NCI-H2196 treated with DMSO at 0.1 percent for 48 hours (cell line): ENCODE measurements at regions not wholly inside any gene's neighbourhood (a gene's known extent, or its start where the extent isn't known, plus 50 kb on each side); places are given as distances from the start of the nearest gene placed in this dataset.

Source experiments
- DNase-seq: peaks from one replicate; lab custom pipeline; 2025; ENCODE audit not compliant: unreplicated experiment; lab: John Stamatoyannopoulos, UW

DNA sequence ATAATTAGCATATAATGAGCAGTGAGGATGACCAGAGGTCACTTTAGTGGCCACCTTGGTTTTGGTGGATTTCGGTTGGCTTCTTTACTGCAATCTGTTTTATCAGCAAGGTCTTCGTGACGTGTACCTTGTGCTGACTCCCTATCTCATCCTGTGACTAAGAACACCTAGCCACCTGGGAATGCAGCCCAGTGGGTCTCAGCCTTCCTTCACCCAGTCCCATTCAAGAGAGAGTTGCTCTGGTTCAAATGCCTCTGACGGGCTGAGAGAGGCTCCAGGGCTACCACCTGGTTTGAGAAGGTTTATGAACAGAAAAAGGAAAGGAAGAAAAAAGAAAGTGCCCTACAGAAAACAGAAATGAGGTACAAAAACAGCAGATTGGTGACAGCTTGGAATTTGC is 738.7 kb downstream of the SOCS6 start:
- no peak for DNase-seq

DNA sequence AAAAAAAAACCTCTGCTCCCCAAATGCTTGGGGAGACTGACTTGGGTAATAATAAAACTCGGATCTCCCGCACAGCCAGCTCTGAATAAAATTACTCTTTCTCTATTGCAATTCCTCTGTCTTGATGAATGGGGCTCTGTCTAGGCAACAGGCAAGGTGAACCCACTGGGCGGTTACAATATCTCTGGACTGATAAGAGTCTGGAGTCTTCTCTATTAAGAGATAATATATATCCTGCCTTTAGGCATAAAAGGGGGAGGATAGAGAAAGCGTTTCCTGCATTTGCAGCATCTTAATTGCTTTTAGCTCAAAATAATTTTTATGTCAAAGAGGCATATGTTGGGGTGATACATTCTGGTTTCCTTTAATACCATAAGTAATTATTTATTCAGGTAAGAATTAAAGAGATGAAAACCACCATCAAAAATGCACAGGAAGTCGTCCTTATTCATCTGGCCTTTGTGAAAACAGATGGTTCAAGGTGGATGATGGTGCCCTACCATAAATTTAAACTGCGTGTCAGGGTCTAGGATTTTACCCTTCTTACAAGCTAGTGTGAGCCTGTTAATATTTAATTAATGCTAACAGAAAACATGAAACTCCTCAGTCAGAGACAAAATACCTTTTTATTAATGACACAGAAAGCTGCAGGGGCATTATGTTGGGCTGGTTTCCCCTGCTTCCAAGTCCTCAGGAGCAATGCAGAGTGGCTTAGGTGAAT is 736.8 kb downstream of the SOCS6 start:
- no peak for DNase-seq

DNA sequence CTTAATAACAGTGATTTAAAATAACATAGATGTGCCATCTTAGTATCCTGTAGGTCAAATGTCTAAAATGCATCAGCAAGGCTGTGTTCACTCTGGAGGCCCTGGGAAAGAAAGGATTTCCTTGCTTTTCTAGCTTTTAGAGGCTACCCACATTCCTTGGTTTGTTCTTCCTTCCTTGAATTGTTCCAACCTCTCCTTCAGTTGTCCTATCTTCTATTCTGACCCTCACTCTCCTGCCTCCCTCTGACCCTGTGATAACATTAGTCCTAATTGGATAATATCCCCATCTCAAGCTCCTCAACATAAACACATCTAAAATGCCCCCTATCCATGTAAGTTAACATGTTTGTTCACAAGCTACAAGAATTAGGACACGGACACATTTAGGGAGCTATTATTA is 733.5 kb downstream of the SOCS6 start:
- DNase-seq, result no peak

DNA sequence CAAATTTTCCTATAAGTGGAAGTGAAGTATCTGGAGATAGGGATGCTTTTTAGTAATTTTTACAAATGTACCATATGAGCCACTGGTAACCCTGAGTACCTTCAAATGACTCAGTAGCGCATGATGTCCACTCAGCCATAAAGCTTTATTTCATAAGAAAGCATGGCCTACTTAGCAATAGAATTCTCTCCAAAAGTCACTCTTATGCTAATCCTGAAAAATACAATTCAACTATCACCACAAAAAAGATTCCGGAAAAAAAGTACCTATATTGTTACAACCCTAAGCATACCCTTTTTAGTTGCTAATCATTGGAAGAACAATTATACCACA is 732.2 kb downstream of the SOCS6 start:
- no peak for DNase-seq

DNA sequence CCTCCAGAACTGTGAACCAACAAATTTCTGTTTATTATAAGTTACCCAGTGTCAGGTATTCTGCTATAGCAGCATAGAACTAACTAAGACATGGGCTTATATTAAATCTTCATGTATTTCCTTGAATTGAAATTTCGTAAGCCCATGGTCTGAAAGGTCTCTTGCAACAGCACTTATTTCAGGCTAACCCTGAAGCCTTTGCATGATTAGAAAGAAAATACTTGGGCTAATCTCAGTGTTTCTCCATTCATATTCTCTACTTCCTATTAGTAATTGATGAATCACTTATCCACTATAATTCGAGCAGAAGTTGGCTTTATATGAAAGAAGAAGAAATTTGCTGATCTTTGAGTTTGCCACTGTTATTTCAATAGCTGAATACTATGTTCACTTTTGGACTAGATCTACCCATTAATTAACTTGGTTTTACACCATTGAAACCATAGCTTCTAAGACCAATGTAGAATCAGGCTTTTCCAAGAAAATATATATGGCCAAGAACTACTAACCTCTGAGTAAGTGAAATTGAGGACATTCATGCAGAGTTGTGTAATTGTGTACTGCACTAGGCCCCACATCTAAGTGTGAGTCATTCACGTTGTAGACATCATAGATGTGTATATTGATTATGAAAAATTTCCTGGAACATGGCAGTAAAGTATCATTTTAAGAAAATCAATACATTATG is 731.6 kb downstream of the SOCS6 start:
- no peak for DNase-seq

DNA sequence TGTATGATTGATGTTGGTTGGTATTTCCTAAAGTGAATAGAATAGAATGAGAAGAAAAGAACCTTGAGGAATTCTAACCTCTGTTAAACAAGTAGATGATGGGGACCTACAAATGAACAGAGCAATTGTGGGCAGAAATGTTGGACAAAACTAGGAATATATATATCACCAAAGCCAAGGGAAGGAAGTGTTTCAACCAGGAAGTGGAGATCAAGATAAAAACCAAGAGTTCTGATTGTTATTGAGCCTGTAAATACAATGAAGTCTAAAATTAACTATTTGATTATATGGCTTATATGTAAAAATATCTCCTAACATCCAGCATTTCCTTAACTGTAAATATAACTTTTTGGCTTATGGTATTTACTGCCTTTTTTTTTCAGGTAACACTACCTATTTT is 730.0 kb downstream of the SOCS6 start:
- no peak for DNase-seq

DNA sequence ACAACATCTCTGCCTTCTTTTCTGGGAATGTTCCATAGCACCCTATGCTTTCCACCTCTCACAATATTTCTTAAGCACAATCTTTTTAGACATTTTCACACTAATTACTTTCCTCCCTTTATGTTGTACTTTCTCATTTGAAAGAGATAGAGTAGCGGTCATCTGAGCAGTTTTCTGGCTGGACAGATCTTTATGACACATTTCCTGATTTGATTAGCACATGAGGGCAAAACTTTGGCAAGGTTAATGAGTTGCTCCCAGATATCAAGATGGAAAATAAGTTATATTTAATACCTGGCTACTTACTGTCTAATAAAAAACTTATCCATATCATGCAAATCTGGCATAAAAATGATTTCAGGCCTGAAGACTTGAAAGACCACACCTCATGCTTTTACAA is 723.9 kb downstream of the SOCS6 start:
- no peak for DNase-seq

DNA sequence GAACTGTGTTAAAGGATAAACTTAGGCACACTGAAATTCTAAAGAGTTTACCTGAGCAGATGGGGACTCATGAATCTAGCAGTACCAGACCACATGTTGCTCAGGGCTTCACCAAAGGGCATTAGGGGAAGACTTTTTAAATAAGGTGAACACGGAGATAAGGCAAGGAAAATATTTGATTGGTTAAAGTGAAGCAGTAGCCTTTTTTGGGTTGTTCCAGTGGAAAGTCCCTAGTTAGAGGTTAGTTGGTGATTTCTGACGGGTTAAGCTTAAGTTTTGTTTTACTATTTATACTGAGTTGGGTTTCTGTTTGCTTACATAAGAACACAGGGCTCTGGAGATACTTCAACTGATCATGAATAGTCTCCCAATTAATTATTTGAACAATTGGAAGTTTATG is 722.5 kb downstream of the SOCS6 start:
- no peak for DNase-seq

DNA sequence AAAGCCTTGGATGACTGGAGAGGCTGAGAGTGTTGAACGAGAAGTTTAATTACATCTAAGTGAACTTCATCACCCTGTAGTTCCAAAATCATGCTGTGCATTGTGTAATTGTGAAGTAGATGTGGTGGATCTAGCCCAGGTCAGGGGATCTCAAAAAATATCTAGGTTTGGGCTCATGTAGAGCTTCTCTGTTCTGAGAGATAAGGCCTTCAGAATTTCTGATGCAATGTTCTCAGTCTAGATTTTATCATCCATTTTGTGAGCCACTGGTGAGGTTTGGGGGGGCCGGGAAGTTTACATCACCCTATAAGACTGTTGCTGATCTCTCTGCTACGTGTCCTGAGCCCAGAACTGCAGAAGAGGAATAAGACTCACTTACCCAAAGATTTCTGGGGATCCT is 719.4 kb downstream of the SOCS6 start:
- DNase-seq, result no peak

DNA sequence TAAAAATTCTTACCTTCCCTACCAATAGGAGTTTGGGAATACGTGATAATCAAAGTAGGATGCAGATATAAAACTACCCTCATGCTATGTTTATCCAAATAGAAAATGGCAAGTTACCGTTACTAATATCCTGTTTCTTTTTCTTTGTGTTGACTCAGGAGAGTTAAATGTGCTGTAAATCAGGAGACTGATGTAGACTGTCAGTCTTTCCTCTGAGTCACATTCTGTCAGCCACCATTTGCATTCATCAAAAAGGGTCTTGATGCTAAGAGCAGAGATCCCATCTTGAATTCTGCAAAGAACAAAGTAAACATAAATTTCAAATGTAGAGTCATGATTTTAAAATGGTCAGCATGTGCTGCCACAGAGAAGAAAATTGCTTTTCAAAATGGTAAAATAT is 712.8 kb downstream of the SOCS6 start:
- DNase-seq, result no peak

DNA sequence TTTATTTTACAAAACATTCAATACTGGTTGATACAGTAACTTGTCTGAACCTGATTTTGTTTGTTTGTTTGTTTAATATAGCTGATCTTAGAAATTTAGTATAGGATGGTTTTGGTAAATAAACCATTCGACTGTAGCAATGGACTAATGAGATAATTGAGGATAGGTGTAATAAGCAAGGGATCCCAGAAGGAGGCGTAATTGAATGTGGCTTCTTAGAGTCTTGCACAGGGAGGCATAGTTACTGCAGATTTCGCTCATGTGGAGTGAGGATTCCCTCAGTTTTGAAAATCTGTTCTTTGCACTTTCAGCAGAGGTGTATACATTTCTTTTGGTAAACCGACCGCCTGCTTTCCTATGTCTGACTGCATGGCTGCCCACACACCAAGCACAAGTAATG is 709.6 kb downstream of the SOCS6 start:
- no peak for DNase-seq

DNA sequence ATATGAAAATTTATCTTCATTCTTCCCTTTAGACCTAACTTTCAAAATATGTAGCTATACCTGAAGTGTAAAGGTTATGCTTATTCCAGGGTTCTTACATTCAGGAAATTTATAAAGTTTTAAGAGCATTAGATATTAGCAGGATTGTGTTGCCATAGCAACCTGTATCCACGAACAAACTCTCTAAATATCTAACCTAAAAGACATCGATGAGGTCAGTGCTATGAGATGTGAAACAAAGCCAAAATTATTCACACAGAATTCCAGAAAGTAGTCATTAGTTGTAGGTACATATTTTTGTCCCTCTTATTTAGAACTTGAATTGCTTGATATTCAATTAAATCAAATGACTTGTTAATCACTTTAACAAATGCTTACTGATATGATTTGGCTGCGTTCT is 705.3 kb downstream of the SOCS6 start:
- no peak for DNase-seq

DNA sequence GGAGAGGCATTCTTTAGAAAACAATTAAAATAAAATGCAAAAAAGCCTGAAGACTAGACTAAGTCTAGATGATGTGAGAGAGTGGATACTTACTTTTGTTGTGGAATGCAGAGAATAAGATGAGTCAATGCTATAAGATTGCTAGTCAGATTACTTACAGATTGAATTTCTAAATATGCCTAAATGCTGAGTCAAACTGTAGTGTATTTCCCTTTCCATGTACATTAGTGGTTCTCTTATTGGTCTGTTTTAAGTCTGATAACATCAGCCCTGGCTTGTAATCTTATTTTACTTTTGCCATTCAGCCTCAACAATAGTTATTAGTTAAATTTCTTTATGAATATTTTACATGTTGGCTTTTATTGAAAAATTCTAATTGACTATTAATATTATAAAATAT is 702.7 kb downstream of the SOCS6 start:
- no peak for DNase-seq

DNA sequence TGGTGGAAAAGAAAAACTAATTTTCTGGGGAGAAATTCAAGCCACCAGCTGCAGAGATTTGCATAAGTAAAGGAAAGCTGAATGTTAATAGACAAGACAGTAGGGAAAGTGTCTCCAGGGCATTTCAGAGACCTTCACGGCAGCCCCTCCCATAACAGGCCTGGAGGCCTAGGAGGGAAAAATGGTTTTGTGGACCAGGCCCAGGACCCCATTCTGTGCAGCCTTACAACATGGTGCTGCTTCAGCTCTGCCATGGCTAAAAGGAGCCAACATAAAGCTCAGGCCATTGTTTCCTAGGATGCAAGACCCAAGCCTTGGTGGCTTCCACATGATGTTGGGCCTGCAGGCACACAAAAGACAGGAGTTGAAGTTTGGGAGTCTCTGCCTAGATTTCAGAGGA is 697.1 kb downstream of the SOCS6 start:
- DNase-seq, result no peak

DNA sequence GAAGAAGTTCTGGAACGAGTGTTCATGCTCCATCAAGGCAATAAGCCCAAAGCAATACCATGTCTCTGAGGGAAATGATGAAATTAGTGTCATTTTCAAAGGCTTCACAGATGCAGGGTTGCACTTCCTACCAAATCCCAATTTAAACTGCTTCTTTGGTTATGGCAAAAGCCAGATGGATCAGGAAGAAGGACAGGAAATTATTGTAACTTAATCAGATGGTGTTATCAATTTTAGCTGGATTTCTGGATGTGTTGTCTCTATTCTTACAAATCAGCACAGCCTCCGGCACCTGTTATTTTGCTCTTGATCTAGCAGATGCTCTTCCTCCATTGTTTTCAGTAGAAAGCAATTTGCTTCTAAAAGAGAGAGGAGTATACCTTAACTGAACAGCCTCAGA is 693.4 kb downstream of the SOCS6 start:
- no peak for DNase-seq

DNA sequence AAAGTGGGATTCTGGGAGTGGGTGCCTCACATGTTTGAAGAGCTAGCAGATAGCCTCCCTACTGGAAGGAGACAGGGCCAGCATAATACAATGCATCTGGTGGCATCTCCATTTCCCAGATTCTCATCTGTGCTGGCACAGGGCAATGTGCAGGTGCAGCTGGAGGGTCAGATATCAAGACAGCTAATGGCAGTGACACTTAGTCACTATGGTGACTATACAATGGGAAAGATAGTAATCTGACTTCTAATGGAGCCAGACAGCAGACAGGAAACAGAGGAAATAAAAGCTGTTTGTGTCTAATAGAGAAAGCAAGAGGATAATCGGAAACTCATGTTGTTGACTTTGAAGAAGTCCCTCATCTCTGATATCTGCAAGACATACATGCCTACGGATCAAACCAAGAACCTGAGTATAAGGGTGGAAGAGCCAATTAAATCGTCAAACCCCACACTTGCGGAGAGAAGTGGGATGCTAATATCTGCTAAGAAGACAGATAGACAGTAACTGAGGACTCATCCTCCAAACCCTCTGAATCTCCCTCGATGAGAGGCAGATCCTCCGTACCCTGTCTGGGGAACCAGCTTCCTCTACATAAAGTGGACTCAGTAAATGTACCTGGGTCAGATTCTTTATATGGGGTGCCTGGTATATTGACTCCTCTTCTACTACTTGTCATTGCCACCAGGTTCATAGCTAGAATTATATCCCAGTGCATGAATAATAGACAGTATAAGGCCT is 692.7 kb downstream of the SOCS6 start:
- no peak for DNase-seq

DNA sequence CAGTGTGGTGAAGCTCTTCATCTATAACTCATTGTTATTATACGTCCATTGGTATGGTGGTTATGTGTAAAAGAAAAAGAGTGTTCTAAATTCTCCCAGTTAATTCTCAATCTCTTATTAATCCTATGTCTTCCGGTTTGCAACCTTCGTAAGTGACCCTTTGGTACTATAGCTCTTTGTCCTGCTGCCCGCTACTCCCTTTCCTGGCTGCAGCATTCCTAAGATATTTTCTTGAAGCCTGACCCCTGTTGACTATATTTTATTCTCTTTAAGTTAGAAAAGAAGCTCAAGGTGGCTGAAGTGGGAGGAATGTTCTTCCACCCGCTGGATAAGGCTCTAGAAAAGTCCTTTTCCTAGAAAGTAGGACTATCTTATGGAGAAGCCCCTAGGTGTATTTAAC is 684.8 kb downstream of the SOCS6 start:
- no peak for DNase-seq

DNA sequence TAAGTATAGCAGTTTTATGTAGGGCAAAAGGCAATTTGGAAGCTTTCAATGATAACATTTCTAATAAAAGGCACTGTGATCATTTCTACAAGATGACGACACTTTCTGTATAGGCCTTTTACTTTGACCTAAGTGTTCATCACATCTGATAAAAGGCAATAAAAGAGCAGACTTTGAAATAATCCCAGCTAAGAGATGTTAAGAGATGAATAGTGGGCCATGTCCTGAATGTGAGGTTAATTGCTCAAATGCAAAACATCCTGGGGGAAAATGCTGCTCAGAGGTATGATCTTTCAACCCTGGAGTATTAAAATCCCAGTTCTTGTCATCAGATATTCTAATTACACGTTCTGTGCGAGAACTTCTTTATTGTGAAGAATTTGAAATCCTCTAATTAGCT is 677.6 kb downstream of the SOCS6 start:
- no peak for DNase-seq

DNA sequence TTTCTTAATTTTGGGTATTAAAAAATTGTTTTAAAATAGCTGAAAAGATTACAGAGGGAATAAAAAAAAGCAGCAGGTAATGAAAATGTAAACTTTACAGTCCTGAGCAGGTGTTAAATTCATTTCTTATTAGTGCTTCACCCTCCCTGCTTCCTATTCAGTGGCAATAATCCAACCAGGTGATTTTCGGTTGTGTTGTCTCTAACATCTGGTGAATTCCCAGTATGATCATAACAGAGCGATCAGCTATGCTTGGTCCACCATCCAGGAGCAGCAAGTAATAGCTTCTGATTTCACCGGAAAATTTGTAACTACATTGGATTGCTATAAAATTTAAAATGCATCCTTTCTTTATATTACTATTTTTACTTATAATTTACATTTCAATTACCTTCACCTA is 673.1 kb downstream of the SOCS6 start:
- DNase-seq, result no peak

DNA sequence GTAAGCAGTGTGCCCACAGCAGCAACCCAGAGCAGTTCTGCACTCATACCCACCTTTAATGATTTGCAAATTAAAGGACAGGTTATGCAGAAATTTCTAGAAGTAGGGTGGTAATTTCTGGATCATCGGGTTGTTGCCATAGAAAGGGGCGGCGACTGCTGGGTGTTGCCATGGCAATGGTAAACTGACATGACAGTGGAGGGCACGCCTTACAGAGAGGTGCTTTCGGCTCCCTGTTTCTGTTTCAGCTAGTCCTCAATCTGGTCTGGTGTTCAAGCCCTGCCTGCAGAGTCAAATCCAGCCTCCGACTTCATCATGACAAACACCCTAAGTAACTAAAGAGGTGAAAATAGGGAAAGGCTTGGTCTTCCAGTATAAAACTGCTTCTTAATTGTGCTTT is 667.7 kb downstream of the SOCS6 start:
- no peak for DNase-seq

DNA sequence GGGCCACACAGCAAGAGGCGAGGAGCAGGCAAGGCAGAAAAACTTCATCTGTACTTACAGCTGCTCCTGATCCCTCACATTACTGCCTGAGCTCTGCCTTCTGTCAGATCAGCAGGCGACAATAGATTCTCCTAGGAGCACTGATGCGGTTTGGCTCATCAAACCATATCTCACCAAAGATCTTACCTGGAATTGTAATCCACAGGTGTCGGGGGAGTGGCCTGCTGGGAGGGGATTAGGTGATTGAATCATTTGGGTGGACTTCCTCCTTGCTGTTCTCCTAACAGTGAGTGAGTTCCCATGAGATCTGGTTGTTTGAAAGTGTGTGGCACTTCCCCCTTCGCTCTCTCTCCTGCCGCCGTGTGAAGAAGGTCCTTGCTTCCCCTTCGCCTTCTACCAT is 647.3 kb downstream of the SOCS6 start:
- no peak for DNase-seq
